NCI-H460 (cell line): ENCODE measurements at regions not wholly inside any gene's neighbourhood (a gene's known extent, or its start where the extent isn't known, plus 50 kb on each side); places are given as distances from the start of the nearest gene placed in this dataset.
A peak's percentile ranks its signal among the peaks of the same experiment; 100 is the strongest.
"Not testable (repeated sequence)": the region's sequence is repeated elsewhere in the genome, so short reads cannot be mapped to it uniquely, and the experiment has no call there.

ENCODE experiments used
- DNase-seq: peaks from one replicate; pipeline ENCODE4 v3.0.0-alpha.2; 2016; ENCODE audit warnings: low read depth; ENCODE audit errors: extremely low read depth

- DNase-seq, result peak; percentile 61
These were observed 1424.2 kb upstream of the PCDH10 start for GRCh38 chr4:131724847-131725246.

- DNase-seq, result not testable (repeated sequence)
These were observed 1423.6 kb upstream of the PCDH10 start for GRCh38 chr4:131725521-131725920.

GRCh38 chr4:131726940-131727339 lies 1422.2 kb upstream of the PCDH10 start:
- DNase-seq, result not testable (repeated sequence)

- DNase-seq, result not testable (repeated sequence)
These were observed 1421.7 kb upstream of the PCDH10 start for GRCh38 chr4:131727418-131727817.

GRCh38 chr4:131729205-131729604 lies 1419.9 kb upstream of the PCDH10 start:
- not testable (repeated sequence) for DNase-seq

- not testable (repeated sequence) for DNase-seq
These were observed 1419.2 kb upstream of the PCDH10 start for GRCh38 chr4:131729716-131730398.

GRCh38 chr4:131730574-131730973 lies 1418.5 kb upstream of the PCDH10 start:
- DNase-seq, result not testable (repeated sequence)

- not testable (repeated sequence) for DNase-seq
These were observed 1417.0 kb upstream of the PCDH10 start for GRCh38 chr4:131732034-131732630.

GRCh38 chr4:131734321-131734720 lies 1414.8 kb upstream of the PCDH10 start:
- not testable (repeated sequence) for DNase-seq

- not testable (repeated sequence) for DNase-seq
These were observed 1414.2 kb upstream of the PCDH10 start for GRCh38 chr4:131734851-131735385.

GRCh38 chr4:131738991-131739390 lies 1410.1 kb upstream of the PCDH10 start:
- not testable (repeated sequence) for DNase-seq

- DNase-seq, result not testable (repeated sequence)
These were observed 1407.3 kb upstream of the PCDH10 start for GRCh38 chr4:131741836-131742235.

- DNase-seq, result not testable (repeated sequence)
These were observed 1406.4 kb upstream of the PCDH10 start for GRCh38 chr4:131742536-131743205.

GRCh38 chr4:131743348-131743747 lies 1405.7 kb upstream of the PCDH10 start:
- DNase-seq, result not testable (repeated sequence)

GRCh38 chr4:131747203-131747602 lies 1401.9 kb upstream of the PCDH10 start:
- not testable (repeated sequence) for DNase-seq

- DNase-seq, result not testable (repeated sequence)
These were observed 1399.9 kb upstream of the PCDH10 start for GRCh38 chr4:131749224-131749623.

- not testable (repeated sequence) for DNase-seq
These were observed 1399.1 kb upstream of the PCDH10 start for GRCh38 chr4:131750006-131750405.

- DNase-seq, result not testable (repeated sequence)
These were observed 1398.6 kb upstream of the PCDH10 start for GRCh38 chr4:131750469-131750868.

GRCh38 chr4:131762234-131762633 lies 1386.9 kb upstream of the PCDH10 start:
- not testable (repeated sequence) for DNase-seq

- no peak for DNase-seq
These were observed 1384.4 kb upstream of the PCDH10 start for GRCh38 chr4:131764730-131765129.

GRCh38 chr4:131774382-131774781 lies 1374.7 kb upstream of the PCDH10 start:
- DNase-seq, result not testable (repeated sequence)
